ENCODE measurements at regions not wholly inside any gene's neighbourhood (a gene's known extent, or its start where the extent isn't known, plus 50 kb on each side); places are given as distances from the start of the nearest gene placed in this dataset.
A peak's percentile ranks its signal among the peaks of the same experiment; 100 is the strongest.

GRCh38 chr5:60259730-60260129 is 366.2 kb upstream of the PDE4D start:
- DNase-seq (ENCODE audit: low read depth): no peak

GRCh38 chr5:60257596-60258271 is 364.2 kb upstream of the PDE4D start:
- DNase-seq (ENCODE audit: low read depth): no peak

- no peak for DNase-seq (ENCODE audit: low read depth)
These were observed 363.0 kb upstream of the PDE4D start for GRCh38 chr5:60256546-60256945.

GRCh38 chr5:60248901-60249300 is 355.4 kb upstream of the PDE4D start:
- no peak for DNase-seq (ENCODE audit: low read depth)

- no peak for DNase-seq (ENCODE audit: low read depth)
These were observed 350.2 kb upstream of the PDE4D start for GRCh38 chr5:60243713-60244112.

GRCh38 chr5:60232036-60232795 is 338.7 kb upstream of the PDE4D start:
- DNase-seq (ENCODE audit: low read depth): no peak

- DNase-seq (ENCODE audit: low read depth): no peak
These were observed 336.9 kb upstream of the PDE4D start for GRCh38 chr5:60230456-60230855.

- DNase-seq (ENCODE audit: low read depth): no peak
These were observed 336.2 kb upstream of the PDE4D start for GRCh38 chr5:60229691-60230185.

- DNase-seq (ENCODE audit: low read depth): no peak
These were observed 335.1 kb upstream of the PDE4D start for GRCh38 chr5:60228676-60229075.

GRCh38 chr5:60226128-60226527 is 332.6 kb upstream of the PDE4D start:
- DNase-seq (ENCODE audit: low read depth): no peak

- DNase-seq (ENCODE audit: low read depth): no peak
These were observed 329.8 kb upstream of the PDE4D start for GRCh38 chr5:60223342-60223741.

GRCh38 chr5:60219921-60220320 is 326.4 kb upstream of the PDE4D start:
- DNase-seq (ENCODE audit: low read depth): no peak

GRCh38 chr5:60210810-60211209 is 317.3 kb upstream of the PDE4D start:
- DNase-seq (ENCODE audit: low read depth): no peak

- DNase-seq (ENCODE audit: low read depth): no peak
These were observed 315.8 kb upstream of the PDE4D start for GRCh38 chr5:60209146-60209840.

- DNase-seq (ENCODE audit: low read depth): no peak
These were observed 315.2 kb upstream of the PDE4D start for GRCh38 chr5:60208716-60209115.

GRCh38 chr5:60207040-60207439 is 313.5 kb upstream of the PDE4D start:
- DNase-seq (ENCODE audit: low read depth): no peak

GRCh38 chr5:60206234-60206633 is 312.7 kb upstream of the PDE4D start:
- no peak for DNase-seq (ENCODE audit: low read depth)

GRCh38 chr5:60205071-60205470 is 311.5 kb upstream of the PDE4D start:
- no peak for DNase-seq (ENCODE audit: low read depth)

GRCh38 chr5:60196385-60197113 is 303.0 kb upstream of the PDE4D start:
- DNase-seq (ENCODE audit: low read depth): peak; percentile 96

- no peak for DNase-seq (ENCODE audit: low read depth)
These were observed 302.0 kb upstream of the PDE4D start for GRCh38 chr5:60195551-60195950.

- no peak for DNase-seq (ENCODE audit: low read depth)
These were observed 301.6 kb upstream of the PDE4D start for GRCh38 chr5:60195083-60195482.

All from HS-5 (cell line).